ENCODE measurements at regions not wholly inside any gene's neighbourhood (a gene's known extent, or its start where the extent isn't known, plus 50 kb on each side); places are given as distances from the start of the nearest gene placed in this dataset.
"Not testable (repeated sequence)": the region's sequence is repeated elsewhere in the genome, so short reads cannot be mapped to it uniquely, and the experiment has no call there.

- no peak for TF ChIP-seq CTCF (IDR thresholded peaks at IDR 0.05; ENCODE audit: insufficient read depth, low read length, poor library complexity, severe bottlenecking)
- H3K36me3 ChIP-seq (ENCODE audit: control insufficient read depth, insufficient read depth, low read length), result no peaks in the 10 kb centered on the region
- H3K4me3 ChIP-seq (ENCODE audit: low read depth, low read length), result no peak overlapping the region
- H3K27me3 ChIP-seq (ENCODE audit: control insufficient read depth, insufficient read depth, low read length), result no peaks in the 10 kb centered on the region
- no peak for DNase-seq (ENCODE audit: low read depth)
These were observed 98.1 kb downstream of the CCDC71L start for GRCh38 chr7:106562711-106563366.

- no peaks in the 10 kb centered on the region for H3K36me3 ChIP-seq (ENCODE audit: control insufficient read depth, insufficient read depth, low read length)
- no peaks in the 10 kb centered on the region for H3K27me3 ChIP-seq (ENCODE audit: control insufficient read depth, insufficient read depth, low read length)
- H3K4me3 ChIP-seq (ENCODE audit: low read depth, low read length), result no peak overlapping the region
- DNase-seq (ENCODE audit: low read depth), result no peak
- TF ChIP-seq CTCF (IDR thresholded peaks at IDR 0.05; ENCODE audit: insufficient read depth, low read length, poor library complexity, severe bottlenecking), result no peak
These were observed 99.1 kb downstream of the CCDC71L start for GRCh38 chr7:106561666-106562411.

GRCh38 chr7:106561151-106561550 lies 99.8 kb downstream of the CCDC71L start:
- Histone ChIP-seq H3K36me3 (ENCODE audit: control insufficient read depth, insufficient read depth, low read length) (no peaks in the 10 kb centered on the region), H3K4me3 (ENCODE audit: low read depth, low read length) (no peak overlapping the region), H3K27me3 (ENCODE audit: control insufficient read depth, insufficient read depth, low read length) (no peaks in the 10 kb centered on the region)
- DNase-seq (ENCODE audit: low read depth), result no peak
- TF ChIP-seq CTCF (IDR thresholded peaks at IDR 0.05; ENCODE audit: insufficient read depth, low read length, poor library complexity, severe bottlenecking), result no peak

- no peaks in the 10 kb centered on the region for H3K27me3 ChIP-seq (ENCODE audit: control insufficient read depth, insufficient read depth, low read length)
- DNase-seq (ENCODE audit: low read depth), result no peak
- no peak for TF ChIP-seq CTCF (IDR thresholded peaks at IDR 0.05; ENCODE audit: insufficient read depth, low read length, poor library complexity, severe bottlenecking)
- no peaks in the 10 kb centered on the region for H3K36me3 ChIP-seq (ENCODE audit: control insufficient read depth, insufficient read depth, low read length)
- no peak overlapping the region for H3K4me3 ChIP-seq (ENCODE audit: low read depth, low read length)
These were observed 100.5 kb downstream of the CCDC71L start for GRCh38 chr7:106560482-106560881.

GRCh38 chr7:106556244-106556643 lies 104.7 kb downstream of the CCDC71L start:
- not testable (repeated sequence) for H3K27me3 ChIP-seq (ENCODE audit: control insufficient read depth, insufficient read depth, low read length); DNase-seq (ENCODE audit: low read depth); H3K36me3 ChIP-seq (ENCODE audit: control insufficient read depth, insufficient read depth, low read length)

GRCh38 chr7:106554623-106555022 lies 106.3 kb downstream of the CCDC71L start:
- not testable (repeated sequence) for H3K27me3 ChIP-seq (ENCODE audit: control insufficient read depth, insufficient read depth, low read length); DNase-seq (ENCODE audit: low read depth); H3K36me3 ChIP-seq (ENCODE audit: control insufficient read depth, insufficient read depth, low read length); H3K4me3 ChIP-seq (ENCODE audit: low read depth, low read length)

More at GRCh38 chr7:106556244-106556643, 104.7 kb downstream of the CCDC71L start:
- not testable (repeated sequence) for H3K4me3 ChIP-seq (ENCODE audit: low read depth, low read length)

GRCh38 chr7:106553446-106553836 lies 107.5 kb downstream of the CCDC71L start:
- TF ChIP-seq CTCF (IDR thresholded peaks at IDR 0.05; ENCODE audit: insufficient read depth, low read length, poor library complexity, severe bottlenecking), result no peak
- no peak overlapping the region for H3K4me3 ChIP-seq (ENCODE audit: low read depth, low read length)
- no peaks in the 10 kb centered on the region for H3K36me3 ChIP-seq (ENCODE audit: control insufficient read depth, insufficient read depth, low read length)
- H3K27me3 ChIP-seq (ENCODE audit: control insufficient read depth, insufficient read depth, low read length), result no peaks in the 10 kb centered on the region
- DNase-seq (ENCODE audit: low read depth), result no peak

Measured in kidney epithelial cell (primary cell).